Thyroid gland (tissue), 4 donors: ENCODE measurements at regions not wholly inside any gene's neighbourhood (a gene's known extent, or its start where the extent isn't known, plus 50 kb on each side); places are given as distances from the start of the nearest gene placed in this dataset.

Experiments used
- POLR2A ChIP-seq, 2 donors: fragments of 450-650 bp; IDR thresholded peaks; one replicate each; pipeline ENCODE4 v1.6.1; 2017; ENCODE audit warnings: antibody characterized with exemption in 2 of 2, mild to moderate bottlenecking in 2 of 2, moderate library complexity in 1 of 2
- TF ChIP-seq, protein P1 (sequence below), 6 experiments: fragments of 200-600 bp in 3 of 6; fragments of 450-650 bp in 3 of 6; sonication (generic) in 3 of 6; IDR thresholded peaks; one replicate each; pipeline ENCODE4 v1.5.1; 2016 to 2019; ENCODE audit warnings: antibody characterized with exemption in 6 of 6, mild to moderate bottlenecking in 2 of 6, inconsistent platforms in 1 of 6, moderate library complexity in 1 of 6

DNA sequence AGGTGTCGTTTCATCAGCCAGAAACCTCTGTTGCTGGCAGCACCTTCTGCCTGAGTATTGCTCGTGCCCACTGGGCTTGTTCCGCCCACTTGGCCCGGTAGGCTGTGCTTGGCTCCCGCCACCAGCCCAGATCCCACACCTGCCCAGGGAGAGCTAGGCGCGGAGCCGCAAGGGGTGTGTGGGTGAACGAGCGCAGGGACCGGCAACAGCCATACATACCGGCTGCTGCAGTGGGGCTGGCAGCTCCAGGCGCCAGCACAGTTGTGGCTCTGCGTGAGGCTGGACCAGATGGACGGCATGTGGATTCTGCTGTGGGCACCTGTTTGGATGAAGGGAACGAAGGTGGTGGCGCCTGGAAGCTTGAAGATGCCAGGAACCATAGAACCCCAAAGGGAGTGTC is 331.5 kb upstream of the MCTP2 start:
- TF ChIP-seq, protein P1, sequence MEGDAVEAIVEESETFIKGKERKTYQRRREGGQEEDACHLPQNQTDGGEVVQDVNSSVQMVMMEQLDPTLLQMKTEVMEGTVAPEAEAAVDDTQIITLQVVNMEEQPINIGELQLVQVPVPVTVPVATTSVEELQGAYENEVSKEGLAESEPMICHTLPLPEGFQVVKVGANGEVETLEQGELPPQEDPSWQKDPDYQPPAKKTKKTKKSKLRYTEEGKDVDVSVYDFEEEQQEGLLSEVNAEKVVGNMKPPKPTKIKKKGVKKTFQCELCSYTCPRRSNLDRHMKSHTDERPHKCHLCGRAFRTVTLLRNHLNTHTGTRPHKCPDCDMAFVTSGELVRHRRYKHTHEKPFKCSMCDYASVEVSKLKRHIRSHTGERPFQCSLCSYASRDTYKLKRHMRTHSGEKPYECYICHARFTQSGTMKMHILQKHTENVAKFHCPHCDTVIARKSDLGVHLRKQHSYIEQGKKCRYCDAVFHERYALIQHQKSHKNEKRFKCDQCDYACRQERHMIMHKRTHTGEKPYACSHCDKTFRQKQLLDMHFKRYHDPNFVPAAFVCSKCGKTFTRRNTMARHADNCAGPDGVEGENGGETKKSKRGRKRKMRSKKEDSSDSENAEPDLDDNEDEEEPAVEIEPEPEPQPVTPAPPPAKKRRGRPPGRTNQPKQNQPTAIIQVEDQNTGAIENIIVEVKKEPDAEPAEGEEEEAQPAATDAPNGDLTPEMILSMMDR (IDR thresholded peaks at IDR 0.05): no peak
- TF ChIP-seq POLR2A (IDR thresholded peaks at IDR 0.05): no peak
